Effector memory CD4-positive, alpha-beta T cell (primary cell): ENCODE measurements at regions not wholly inside any gene's neighbourhood (a gene's known extent, or its start where the extent isn't known, plus 50 kb on each side); places are given as distances from the start of the nearest gene placed in this dataset.

ENCODE experiments used
- DNase-seq, 3 donors: peaks; one replicate each; pipeline ENCODE4 v3.0.0-alpha.2; 2020
- H3K27ac ChIP-seq: 2 replicates; pipeline ENCODE4 v1.7.0; 2013; ENCODE audit warnings: mild to moderate bottlenecking, low read length, moderate library complexity; ENCODE audit not compliant: insufficient read depth, poor library complexity, severe bottlenecking
- H3K27me3 ChIP-seq: replicated peaks from 2 replicates; pipeline ENCODE4 v1.7.0; 2013; ENCODE audit warnings: mild to moderate bottlenecking, low read length; ENCODE audit not compliant: insufficient read depth, control insufficient read depth, poor library complexity, severe bottlenecking
- H3K36me3 ChIP-seq: 2 replicates; pipeline ENCODE4 v1.7.0; 2013; ENCODE audit warnings: mild to moderate bottlenecking, low read length, moderate library complexity; ENCODE audit not compliant: control insufficient read depth, insufficient read depth
- H3K4me1 ChIP-seq: 2 replicates; pipeline ENCODE4 v1.7.0; 2013; ENCODE audit warnings: low read length, mild to moderate bottlenecking; ENCODE audit not compliant: control insufficient read depth, insufficient read depth, poor library complexity, severe bottlenecking
- H3K4me3 ChIP-seq: 2 replicates; pipeline ENCODE4 v1.7.0; 2013; ENCODE audit warnings: low read length, low read depth, mild to moderate bottlenecking; ENCODE audit not compliant: insufficient read depth, poor library complexity, severe bottlenecking
- H3K9me3 ChIP-seq: 2 replicates; pipeline ENCODE4 v1.7.0; 2013; ENCODE audit warnings: mild to moderate bottlenecking, low read length, moderate library complexity; ENCODE audit not compliant: control insufficient read depth

DNA sequence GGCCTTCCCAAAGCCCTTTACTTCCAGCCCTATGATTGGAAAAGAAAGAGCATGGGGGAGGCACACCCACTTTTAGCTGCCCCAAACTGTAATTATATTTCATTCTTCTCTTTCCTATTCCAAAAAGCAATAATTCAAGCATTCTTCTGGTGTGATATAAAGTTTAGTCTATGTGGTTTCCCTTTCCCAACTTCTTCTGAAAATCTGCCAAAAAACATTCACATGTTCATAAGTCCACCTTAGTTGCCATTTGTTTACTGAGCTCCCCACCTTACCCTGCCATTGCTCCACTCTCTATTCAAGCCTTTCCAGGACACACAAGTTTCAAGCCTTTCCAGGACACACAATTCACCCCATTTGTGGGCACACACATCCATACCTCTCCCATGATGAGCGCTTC, 111.6 kb upstream of the BMAL1 start:
- DNase-seq, result no peak
- no peaks in the 10 kb centered on the region for H3K9me3 ChIP-seq
- H3K4me3 ChIP-seq, result no peak overlapping the region
- no peak overlapping the region for H3K27ac ChIP-seq
- no peaks in the 10 kb centered on the region for H3K36me3 ChIP-seq
- peaks cover 4% of the 10 kb centered on the region for H3K27me3 ChIP-seq
- no peaks in the 10 kb centered on the region for H3K4me1 ChIP-seq

- no peaks in the 10 kb centered on the region for H3K4me1 ChIP-seq
- H3K4me3 ChIP-seq, result no peak overlapping the region
- DNase-seq, result no peak
- H3K27ac ChIP-seq, result no peak overlapping the region
- H3K36me3 ChIP-seq, result no peaks in the 10 kb centered on the region
- peaks cover 4% of the 10 kb centered on the region for H3K27me3 ChIP-seq
- no peaks in the 10 kb centered on the region for H3K9me3 ChIP-seq
Observed at GRCh38 chr11:13168271-13168670, 109.3 kb upstream of the BMAL1 start.

DNA sequence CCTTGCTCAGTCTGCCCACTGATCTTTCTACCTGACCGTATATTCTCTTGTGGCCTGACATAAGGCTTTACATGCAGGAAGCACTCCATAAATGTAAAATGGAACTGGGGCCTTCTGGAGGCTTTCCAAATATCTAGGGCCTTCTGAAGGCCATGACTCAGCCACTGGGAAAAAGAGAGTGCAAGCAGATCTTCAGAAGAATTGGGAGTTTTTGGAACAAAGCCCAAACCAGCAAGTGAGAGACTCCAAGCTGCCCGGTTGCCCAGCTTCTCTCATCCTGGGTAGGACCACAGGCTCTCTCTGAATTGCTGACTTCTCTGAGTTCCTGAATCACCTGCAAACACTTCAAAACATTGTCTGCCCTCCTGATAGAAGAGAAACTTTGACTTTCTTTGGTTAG, 107.9 kb upstream of the BMAL1 start:
- Histone ChIP-seq H3K27me3 (peaks cover 4% of the 10 kb centered on the region), H3K27ac (no peak overlapping the region), H3K36me3 (no peaks in the 10 kb centered on the region), H3K4me1 (no peaks in the 10 kb centered on the region), H3K9me3 (no peaks in the 10 kb centered on the region), H3K4me3 (no peak overlapping the region)
- no peak for DNase-seq

GRCh38 chr11:13174090-13174489, 103.5 kb upstream of the BMAL1 start:
- DNase-seq, result no peak
- Histone ChIP-seq H3K9me3 (no peaks in the 10 kb centered on the region), H3K27me3 (peaks cover 6% of the 10 kb centered on the region), H3K27ac (no peak overlapping the region), H3K36me3 (no peaks in the 10 kb centered on the region), H3K4me1 (no peaks in the 10 kb centered on the region), H3K4me3 (no peak overlapping the region)

DNA sequence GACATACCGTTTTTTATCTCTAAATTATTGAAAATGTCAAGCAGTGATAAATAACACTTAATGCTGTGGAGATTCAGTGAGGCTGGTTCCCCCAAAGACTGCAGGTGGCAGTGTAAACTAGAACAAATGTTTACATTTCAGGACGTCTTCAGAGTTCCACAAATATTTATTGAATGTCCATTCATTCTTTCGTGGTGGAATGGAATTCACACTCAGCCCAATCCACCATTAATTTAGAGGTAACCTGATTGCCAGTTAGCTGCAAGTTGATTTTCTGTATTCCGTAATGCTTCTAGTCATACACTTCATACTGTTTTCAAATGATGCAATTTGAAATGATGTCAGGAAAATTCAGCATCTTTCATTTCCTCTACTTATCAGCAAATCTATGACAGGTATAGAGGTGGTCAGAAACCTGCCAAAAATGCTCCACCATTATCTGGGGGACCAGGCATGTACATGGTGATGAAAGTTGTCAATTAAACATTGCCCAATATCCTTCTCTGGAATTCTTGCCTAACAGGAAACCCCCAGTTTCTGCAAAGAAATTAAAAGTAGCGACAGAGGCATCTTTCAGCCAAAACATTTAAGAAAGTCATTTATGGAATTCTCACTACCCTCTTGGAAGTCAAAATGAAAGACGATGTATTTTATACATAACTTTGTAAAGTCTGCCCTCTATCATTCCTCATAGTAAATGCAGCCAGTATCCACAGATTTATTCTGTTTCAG, 94.3 kb upstream of the BMAL1 start:
- Histone ChIP-seq H3K36me3 (no peaks in the 10 kb centered on the region), H3K27me3 (peaks cover under 1% of the 10 kb centered on the region), H3K4me1 (no peaks in the 10 kb centered on the region), H3K9me3 (peaks cover 1% of the 10 kb centered on the region), H3K4me3 (no peak overlapping the region), H3K27ac (no peak overlapping the region)
- no peak for DNase-seq

DNA sequence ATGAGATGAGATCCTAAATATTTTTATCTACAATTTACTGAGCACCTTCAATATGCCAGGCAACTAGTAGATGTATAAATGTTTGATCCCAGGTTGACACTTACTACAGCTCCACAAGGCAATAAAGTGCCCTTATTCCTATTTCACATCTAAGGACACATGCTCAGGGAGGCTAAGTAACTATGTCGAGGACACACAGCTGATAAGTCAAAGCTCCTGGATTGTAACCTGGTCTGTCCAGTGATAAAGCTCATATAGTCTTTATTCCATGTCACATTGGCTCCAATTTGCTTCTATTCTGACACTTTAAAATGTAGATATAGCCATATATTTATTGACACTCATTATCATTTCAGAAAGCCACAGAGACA, 93.8 kb upstream of the BMAL1 start:
- DNase-seq, result no peak
- no peak overlapping the region for H3K27ac ChIP-seq
- H3K36me3 ChIP-seq, result no peaks in the 10 kb centered on the region
- peaks cover 7% of the 10 kb centered on the region for H3K9me3 ChIP-seq
- H3K4me1 ChIP-seq, result no peaks in the 10 kb centered on the region
- no peaks in the 10 kb centered on the region for H3K27me3 ChIP-seq
- no peak overlapping the region for H3K4me3 ChIP-seq

DNA sequence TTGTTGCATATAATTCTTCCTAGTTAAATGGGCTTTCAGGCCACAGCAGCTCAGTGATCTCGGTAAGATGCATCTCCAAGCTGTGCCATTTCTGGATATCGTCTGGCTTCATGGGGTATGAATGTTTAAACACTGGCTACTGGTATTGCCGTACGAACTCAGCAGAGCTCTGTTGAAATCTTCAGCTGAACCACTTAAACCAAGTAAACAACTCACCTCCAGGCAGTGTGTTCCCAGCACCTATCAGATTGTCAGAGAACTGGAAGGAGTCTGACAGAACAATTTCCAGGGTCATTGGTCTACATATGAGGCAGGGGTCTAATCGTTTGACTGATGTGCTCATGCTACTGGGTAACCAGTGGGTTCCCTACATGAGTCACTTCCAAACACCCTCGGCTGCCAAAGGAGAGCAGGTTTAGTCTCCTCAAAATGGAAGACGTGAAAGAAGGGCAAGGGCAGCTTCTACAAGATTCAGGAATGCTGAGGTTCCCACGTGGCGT, 93.2 kb upstream of the BMAL1 start:
- H3K27ac ChIP-seq, result no peak overlapping the region
- no peak for DNase-seq
- H3K9me3 ChIP-seq, result peaks cover 7% of the 10 kb centered on the region
- no peaks in the 10 kb centered on the region for H3K4me1 ChIP-seq
- no peaks in the 10 kb centered on the region for H3K36me3 ChIP-seq
- H3K27me3 ChIP-seq, result no peaks in the 10 kb centered on the region
- H3K4me3 ChIP-seq, result no peak overlapping the region

DNA sequence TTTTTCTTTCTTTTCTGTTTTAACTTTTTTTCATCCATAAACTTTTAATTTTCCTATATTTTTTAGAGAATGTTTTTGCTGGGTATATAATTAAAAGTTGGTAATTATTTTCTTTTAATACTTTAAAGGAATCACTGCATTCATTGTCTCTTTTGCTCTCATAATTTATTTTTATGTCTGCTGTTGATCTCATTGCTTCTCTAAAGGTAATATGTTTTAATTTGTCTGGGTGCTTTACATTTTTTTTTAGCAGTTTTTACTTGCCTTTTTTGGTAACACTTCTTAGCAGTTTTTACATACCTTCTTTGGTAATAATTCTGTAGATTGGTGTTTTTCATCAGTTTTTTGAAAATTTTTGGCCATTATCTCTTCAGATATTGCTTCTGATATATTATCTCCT, 89.4 kb upstream of the BMAL1 start:
- H3K36me3 ChIP-seq, result no peaks in the 10 kb centered on the region
- no peak overlapping the region for H3K27ac ChIP-seq
- H3K4me3 ChIP-seq, result no peak overlapping the region
- DNase-seq, result no peak
- H3K9me3 ChIP-seq, result peaks cover 7% of the 10 kb centered on the region
- H3K27me3 ChIP-seq, result no peaks in the 10 kb centered on the region
- no peaks in the 10 kb centered on the region for H3K4me1 ChIP-seq

DNA sequence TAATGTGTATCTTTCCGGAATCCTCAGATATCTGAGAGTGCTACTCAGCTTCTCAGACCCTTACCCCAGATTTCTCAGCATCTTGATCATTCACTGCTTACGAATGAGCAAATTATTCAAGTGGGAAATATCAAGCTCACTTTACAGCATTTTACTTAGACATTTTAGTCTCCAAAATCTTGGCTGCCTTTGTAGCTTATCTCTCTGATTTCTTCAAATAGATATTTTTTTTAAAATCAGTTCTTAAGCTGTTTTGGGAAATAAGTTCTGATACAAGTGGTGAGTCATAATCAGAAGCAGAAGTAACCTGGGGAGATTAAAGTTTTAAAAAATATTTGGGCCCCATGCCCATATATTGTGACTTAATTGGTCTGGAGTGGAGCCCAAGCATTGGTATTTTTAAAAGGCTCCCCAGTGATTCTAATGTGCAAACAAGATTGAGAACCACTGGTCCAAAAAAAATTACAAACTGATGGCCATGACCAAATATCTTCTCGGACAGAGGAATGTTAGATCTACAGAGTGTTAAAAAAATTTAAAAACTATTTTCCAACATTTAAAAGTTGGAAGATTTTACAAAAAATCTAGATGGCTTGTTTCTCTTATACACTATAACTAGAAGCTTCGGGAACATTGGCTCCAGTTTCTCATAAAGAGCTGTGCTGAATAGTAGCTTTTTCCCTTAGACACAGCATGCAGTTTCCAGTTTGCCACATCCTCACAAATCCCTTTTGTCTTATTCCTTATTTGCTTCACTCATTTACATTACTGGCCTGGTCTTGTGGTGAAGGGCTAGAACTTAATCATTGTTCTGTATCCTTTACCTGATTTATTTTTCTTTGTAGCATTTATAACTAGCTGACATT, 87.8 kb upstream of the BMAL1 start:
- no peak for DNase-seq
- Histone ChIP-seq H3K9me3 (peaks cover 7% of the 10 kb centered on the region), H3K27ac (no peak overlapping the region), H3K4me1 (no peaks in the 10 kb centered on the region), H3K4me3 (no peak overlapping the region), H3K36me3 (no peaks in the 10 kb centered on the region), H3K27me3 (no peaks in the 10 kb centered on the region)

DNA sequence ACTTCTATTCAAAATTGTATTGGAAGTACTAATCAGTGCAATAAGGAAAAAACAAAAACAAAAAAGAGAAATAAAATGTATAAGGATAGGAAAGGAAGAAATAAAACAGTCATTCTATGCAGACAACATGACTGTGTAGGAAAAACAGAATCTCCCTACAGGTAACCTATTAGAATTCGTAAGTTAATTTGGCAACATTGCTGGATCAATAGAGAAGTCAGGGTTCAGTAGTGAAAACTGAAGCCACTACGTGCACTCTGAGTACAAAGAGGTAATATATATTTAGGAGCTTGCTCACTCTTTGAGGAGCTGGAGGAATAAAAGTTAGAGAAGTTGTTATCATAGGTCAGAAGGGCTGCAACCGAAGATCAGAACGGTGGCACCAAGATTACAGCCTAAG, 84.0 kb upstream of the BMAL1 start:
- Histone ChIP-seq H3K4me1 (no peaks in the 10 kb centered on the region), H3K4me3 (no peak overlapping the region), H3K27ac (no peak overlapping the region), H3K27me3 (no peaks in the 10 kb centered on the region), H3K36me3 (no peaks in the 10 kb centered on the region), H3K9me3 (peaks cover 3% of the 10 kb centered on the region)
- DNase-seq, result no peak
